ENCODE measurements at regions not wholly inside any gene's neighbourhood (a gene's known extent, or its start where the extent isn't known, plus 50 kb on each side); places are given as distances from the start of the nearest gene placed in this dataset.
"Not testable (repeated sequence)": the region's sequence is repeated elsewhere in the genome, so short reads cannot be mapped to it uniquely, and the experiment has no call there.

DNA sequence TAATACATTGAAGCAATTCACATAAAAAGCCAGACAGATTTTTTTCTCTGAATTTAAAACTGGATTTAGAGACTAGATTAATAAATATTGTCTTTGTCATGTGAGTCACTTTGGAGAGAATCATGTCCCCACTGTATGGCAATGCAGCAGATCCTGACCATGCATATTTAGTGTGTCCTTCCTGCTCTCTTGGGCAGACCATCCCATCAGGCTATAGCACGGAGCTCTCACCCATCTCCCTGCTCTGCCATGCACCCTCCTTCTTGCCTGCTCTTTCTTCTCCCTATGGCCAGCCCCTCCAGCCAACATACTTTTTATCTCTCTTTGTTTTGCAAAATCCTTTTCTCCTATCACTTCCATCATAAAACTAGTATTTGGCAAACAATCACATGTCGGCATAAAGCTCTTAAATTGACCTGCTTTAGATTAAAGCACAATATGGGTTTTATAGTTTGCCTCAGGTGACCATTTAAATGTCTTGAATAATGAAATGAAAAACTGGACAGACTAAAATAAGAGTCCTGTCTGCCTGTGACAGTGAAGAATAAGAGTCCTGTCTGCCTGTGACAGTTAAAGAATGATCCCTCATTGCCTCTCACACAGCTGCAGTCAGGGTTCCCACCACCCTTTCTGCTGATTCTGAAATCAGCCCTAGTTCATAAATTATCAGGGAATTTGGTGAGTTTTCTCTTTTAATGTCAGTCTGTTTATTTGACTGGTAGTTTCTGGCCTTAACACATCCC lies 315.0 kb upstream of the PLGLB2 start:
- BruUV-seq (replicated peaks); H3K9me3 Mint-ChIP-seq (ENCODE audit: low read depth, unreplicated experiment); H3K4me1 Mint-ChIP-seq (ENCODE audit: low read depth, unreplicated experiment); H3K27me3 Mint-ChIP-seq (ENCODE audit: unreplicated experiment); intact Hi-C loops (cut with micrococcal nuclease; ENCODE audit: unreplicated experiment); H3K36me3 Mint-ChIP-seq (ENCODE audit: insufficient read depth, unreplicated experiment); DNase-seq; H3K27ac Mint-ChIP-seq (ENCODE audit: unreplicated experiment); CTCF ChIA-PET; H3K4me3 Mint-ChIP-seq (ENCODE audit: low read depth, unreplicated experiment): not testable (repeated sequence)

DNA sequence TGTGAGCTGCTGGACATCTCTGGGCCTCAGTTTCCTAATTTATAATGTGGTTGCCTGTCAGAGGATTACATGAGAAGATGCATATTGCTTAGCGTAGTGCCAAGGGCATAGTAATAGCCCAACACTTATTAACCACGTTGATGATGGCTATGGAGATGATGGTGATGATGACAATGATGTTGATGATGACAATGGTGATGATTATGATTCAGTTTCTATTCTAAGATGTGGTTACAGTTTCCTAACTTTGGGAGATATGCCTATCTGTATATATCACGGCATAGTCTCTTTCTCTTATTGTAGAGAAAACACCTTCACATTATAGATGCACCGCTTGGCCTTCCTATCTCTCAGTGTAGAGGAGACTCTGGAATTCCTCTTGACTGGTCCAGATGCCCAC lies 311.9 kb upstream of the PLGLB2 start:
- H3K27ac Mint-ChIP-seq (ENCODE audit: unreplicated experiment); intact Hi-C loops (cut with micrococcal nuclease; ENCODE audit: unreplicated experiment); H3K27me3 Mint-ChIP-seq (ENCODE audit: unreplicated experiment); H3K36me3 Mint-ChIP-seq (ENCODE audit: insufficient read depth, unreplicated experiment); H3K4me3 Mint-ChIP-seq (ENCODE audit: low read depth, unreplicated experiment); BruUV-seq (replicated peaks); H3K9me3 Mint-ChIP-seq (ENCODE audit: low read depth, unreplicated experiment); DNase-seq; CTCF ChIA-PET; H3K4me1 Mint-ChIP-seq (ENCODE audit: low read depth, unreplicated experiment): not testable (repeated sequence)

DNA sequence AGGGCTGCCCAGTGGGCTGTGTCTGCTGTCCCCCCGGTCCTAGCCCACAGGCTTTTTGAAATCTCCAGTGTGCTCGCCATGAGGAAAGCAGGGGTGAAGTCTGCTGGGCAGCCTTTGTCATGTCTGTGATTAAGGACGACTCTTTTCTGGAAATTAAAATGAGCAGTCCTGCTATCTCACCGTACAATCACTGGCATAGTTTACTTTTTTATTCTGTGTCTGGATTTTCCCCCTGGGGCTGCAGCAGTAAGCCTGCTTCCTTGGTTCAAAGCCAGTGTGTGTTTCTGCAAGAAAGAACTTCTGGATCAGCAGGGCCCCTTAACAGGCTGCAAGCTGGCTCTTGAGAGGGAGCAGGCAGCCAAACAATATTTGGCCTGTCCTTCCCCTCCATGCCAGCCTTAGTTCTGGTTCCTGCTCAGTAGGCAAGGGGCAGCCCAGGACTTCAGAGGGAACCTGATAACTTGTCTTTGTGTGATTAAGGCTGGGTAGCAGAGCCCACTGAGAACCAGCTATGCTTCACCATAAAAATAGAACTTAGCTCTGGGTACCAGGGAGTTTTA lies 310.1 kb upstream of the PLGLB2 start:
- H3K36me3 Mint-ChIP-seq (ENCODE audit: insufficient read depth, unreplicated experiment); H3K27ac Mint-ChIP-seq (ENCODE audit: unreplicated experiment): not testable (repeated sequence)

DNA sequence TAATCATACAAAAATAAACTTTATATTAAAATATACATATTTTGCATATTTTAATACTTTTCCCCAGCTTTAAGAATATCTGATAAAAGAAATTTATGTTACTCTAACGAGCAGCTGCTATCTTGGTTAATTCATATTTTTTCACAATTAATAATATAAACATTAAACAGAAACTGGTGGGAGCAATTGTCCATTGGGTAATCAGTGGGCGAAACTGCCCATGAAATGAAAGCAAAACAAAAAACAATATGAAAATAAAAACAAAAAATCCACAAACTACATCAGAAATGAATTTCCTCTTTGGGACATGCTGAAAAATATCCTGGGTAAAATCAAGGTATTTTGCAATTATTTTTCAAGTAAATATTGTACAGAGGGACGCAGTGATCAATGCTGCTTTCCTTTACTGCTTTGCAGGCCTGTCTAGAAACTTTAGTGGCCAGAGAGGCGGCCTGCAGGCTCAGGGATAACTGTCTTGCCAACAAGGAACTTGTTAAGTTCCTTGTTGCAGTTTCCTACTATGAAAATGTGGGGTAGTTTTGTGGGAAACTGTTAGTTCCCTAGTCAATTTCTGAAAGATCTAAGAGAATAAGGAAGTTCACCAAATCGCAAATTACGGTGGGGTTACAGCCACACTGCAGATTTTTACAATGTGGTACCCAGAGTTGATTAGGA lies 309.0 kb upstream of the PLGLB2 start:
- intact Hi-C loops (cut with micrococcal nuclease; ENCODE audit: unreplicated experiment); H3K4me1 Mint-ChIP-seq (ENCODE audit: low read depth, unreplicated experiment); BruUV-seq (replicated peaks); H3K27me3 Mint-ChIP-seq (ENCODE audit: unreplicated experiment); H3K4me3 Mint-ChIP-seq (ENCODE audit: low read depth, unreplicated experiment); H3K9me3 Mint-ChIP-seq (ENCODE audit: low read depth, unreplicated experiment); DNase-seq; H3K27ac Mint-ChIP-seq (ENCODE audit: unreplicated experiment); CTCF ChIA-PET; H3K36me3 Mint-ChIP-seq (ENCODE audit: insufficient read depth, unreplicated experiment): not testable (repeated sequence)

More for the DNA sequence above, 310.1 kb upstream of the PLGLB2 start:
- H3K27me3 Mint-ChIP-seq (ENCODE audit: unreplicated experiment); intact Hi-C loops (cut with micrococcal nuclease; ENCODE audit: unreplicated experiment); H3K9me3 Mint-ChIP-seq (ENCODE audit: low read depth, unreplicated experiment); H3K4me3 Mint-ChIP-seq (ENCODE audit: low read depth, unreplicated experiment); H3K4me1 Mint-ChIP-seq (ENCODE audit: low read depth, unreplicated experiment); CTCF ChIA-PET; BruUV-seq (replicated peaks); DNase-seq: not testable (repeated sequence)

DNA sequence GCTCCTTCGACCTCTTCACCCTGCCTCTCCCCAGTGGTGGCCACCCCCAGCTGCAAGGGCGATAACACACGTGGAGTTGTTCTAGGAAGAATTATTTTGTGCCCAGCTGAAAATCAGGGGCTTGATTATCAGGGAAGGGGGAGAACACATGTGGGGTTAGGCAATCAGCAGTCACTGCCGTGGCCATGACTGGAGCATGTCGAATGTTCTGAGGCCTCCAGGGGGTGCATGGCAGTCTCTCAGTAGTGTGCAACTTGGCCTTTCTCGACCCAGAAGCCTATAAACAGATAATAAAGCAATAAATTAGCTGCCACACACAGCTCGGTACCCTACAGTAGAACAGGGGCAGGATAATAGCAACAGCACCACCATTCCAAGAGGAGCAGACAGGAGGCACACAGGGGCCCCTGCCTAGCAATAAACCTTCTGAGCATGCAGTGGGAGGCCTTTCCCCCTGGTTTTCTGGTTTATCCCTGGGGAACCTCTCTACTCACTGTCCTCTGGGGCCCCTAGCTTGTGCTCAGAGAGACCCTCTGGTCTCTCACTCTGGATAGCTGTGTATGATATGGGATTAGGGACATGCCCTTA lies 308.2 kb upstream of the PLGLB2 start:
- intact Hi-C loops (cut with micrococcal nuclease; ENCODE audit: unreplicated experiment); H3K27me3 Mint-ChIP-seq (ENCODE audit: unreplicated experiment); H3K4me3 Mint-ChIP-seq (ENCODE audit: low read depth, unreplicated experiment); H3K9me3 Mint-ChIP-seq (ENCODE audit: low read depth, unreplicated experiment); H3K4me1 Mint-ChIP-seq (ENCODE audit: low read depth, unreplicated experiment); CTCF ChIA-PET; BruUV-seq (replicated peaks); H3K27ac Mint-ChIP-seq (ENCODE audit: unreplicated experiment); H3K36me3 Mint-ChIP-seq (ENCODE audit: insufficient read depth, unreplicated experiment); DNase-seq: not testable (repeated sequence)

DNA sequence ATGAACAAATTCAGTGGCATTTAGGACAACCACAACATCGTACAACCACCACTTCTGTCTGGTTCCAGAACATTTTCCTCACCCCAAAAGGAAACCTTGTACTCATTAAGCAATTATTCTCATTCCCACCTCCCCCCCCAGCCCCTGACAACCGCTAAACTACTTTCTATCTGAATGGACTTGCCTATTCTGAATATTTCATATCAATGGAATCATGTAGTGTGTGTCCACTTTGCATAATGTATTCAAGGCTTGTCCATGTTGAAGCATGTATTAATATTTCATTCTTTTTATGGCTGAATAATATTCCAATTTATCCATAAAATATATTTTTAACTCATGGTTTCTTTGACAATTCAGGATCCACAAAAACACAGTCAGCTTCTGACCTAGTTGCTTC lies 307.2 kb upstream of the PLGLB2 start:
- H3K9me3 Mint-ChIP-seq (ENCODE audit: low read depth, unreplicated experiment); H3K4me3 Mint-ChIP-seq (ENCODE audit: low read depth, unreplicated experiment); H3K27me3 Mint-ChIP-seq (ENCODE audit: unreplicated experiment); H3K27ac Mint-ChIP-seq (ENCODE audit: unreplicated experiment); DNase-seq; H3K4me1 Mint-ChIP-seq (ENCODE audit: low read depth, unreplicated experiment); CTCF ChIA-PET; BruUV-seq (replicated peaks); H3K36me3 Mint-ChIP-seq (ENCODE audit: insufficient read depth, unreplicated experiment); intact Hi-C loops (cut with micrococcal nuclease; ENCODE audit: unreplicated experiment): not testable (repeated sequence)

DNA sequence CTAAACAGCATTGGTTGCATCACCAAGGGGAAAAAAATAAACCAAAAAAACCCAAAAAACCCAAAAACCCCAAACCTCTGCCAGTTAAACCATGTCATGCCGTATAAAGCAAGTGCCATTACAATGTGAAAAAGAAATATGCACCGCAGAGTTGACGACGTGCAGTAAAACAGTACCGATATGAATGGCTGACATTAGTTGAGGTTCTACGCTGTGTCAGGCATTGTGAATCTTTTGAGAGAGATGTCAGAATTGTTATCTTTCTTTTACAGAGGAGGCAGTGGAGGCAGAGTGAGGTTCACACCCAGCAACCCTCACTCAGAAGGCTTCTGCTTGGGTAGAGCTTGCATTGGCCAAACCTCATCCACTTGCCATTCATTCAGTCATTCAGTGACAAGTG lies 306.5 kb upstream of the PLGLB2 start:
- intact Hi-C loops (cut with micrococcal nuclease; ENCODE audit: unreplicated experiment); H3K4me3 Mint-ChIP-seq (ENCODE audit: low read depth, unreplicated experiment); BruUV-seq (replicated peaks); CTCF ChIA-PET; DNase-seq; H3K27ac Mint-ChIP-seq (ENCODE audit: unreplicated experiment); H3K9me3 Mint-ChIP-seq (ENCODE audit: low read depth, unreplicated experiment); H3K36me3 Mint-ChIP-seq (ENCODE audit: insufficient read depth, unreplicated experiment); H3K4me1 Mint-ChIP-seq (ENCODE audit: low read depth, unreplicated experiment); H3K27me3 Mint-ChIP-seq (ENCODE audit: unreplicated experiment): not testable (repeated sequence)

DNA sequence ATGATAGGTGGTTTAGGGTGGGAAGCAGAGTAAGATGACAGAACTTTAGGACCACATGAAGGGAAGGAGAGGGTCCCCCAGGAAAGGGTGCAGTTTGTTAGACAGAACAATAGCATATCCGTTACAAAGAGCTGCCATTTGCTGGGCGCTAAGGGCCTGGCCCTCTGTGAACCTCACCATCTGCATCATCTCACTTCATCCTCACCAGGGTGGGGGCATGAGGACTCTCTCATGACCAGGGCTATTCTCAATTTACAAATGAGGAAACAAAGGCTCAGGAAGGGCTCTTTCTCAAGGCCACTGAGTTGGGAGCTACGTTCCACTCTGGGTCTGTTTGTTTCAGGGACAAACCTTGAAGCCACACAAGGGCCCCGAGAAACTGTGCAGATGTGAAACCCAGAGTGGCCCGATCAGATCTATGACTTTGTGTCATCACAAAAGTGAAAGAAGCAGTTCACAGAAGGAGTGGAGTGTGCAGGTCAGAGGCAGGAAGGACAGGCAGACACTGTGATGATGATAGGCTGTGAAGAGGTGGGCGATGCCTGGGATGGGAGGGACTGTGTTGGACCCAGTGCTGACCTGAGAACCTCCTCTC lies 304.8 kb upstream of the PLGLB2 start:
- CTCF ChIA-PET; H3K36me3 Mint-ChIP-seq (ENCODE audit: insufficient read depth, unreplicated experiment); H3K27ac Mint-ChIP-seq (ENCODE audit: unreplicated experiment); H3K4me1 Mint-ChIP-seq (ENCODE audit: low read depth, unreplicated experiment); H3K27me3 Mint-ChIP-seq (ENCODE audit: unreplicated experiment); intact Hi-C loops (cut with micrococcal nuclease; ENCODE audit: unreplicated experiment); DNase-seq; BruUV-seq (replicated peaks); H3K4me3 Mint-ChIP-seq (ENCODE audit: low read depth, unreplicated experiment); H3K9me3 Mint-ChIP-seq (ENCODE audit: low read depth, unreplicated experiment): not testable (repeated sequence)

DNA sequence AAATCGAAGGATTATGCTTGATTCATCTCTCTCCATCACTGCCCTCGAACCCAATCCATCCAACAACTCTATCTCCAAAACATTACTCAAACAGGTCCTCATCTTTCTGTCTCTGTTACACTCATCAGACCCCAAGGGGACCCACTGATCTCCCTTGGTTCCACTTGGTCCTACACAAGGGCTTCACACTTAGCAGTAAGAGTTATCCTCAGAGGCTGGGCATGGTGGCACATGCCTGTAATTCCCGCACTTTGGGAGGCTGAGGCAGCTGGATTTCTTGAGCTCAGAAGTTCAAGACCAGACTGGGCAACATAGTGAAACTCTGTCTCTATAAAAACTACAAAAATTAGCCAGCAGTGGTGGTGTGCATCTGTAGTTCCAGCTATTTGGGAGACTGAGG lies 302.9 kb upstream of the PLGLB2 start:
- CTCF ChIA-PET; DNase-seq; H3K9me3 Mint-ChIP-seq (ENCODE audit: low read depth, unreplicated experiment); H3K27me3 Mint-ChIP-seq (ENCODE audit: unreplicated experiment); intact Hi-C loops (cut with micrococcal nuclease; ENCODE audit: unreplicated experiment); H3K36me3 Mint-ChIP-seq (ENCODE audit: insufficient read depth, unreplicated experiment); BruUV-seq (replicated peaks); H3K4me1 Mint-ChIP-seq (ENCODE audit: low read depth, unreplicated experiment); H3K27ac Mint-ChIP-seq (ENCODE audit: unreplicated experiment); H3K4me3 Mint-ChIP-seq (ENCODE audit: low read depth, unreplicated experiment): not testable (repeated sequence)

All from Calu3 (cell line).